A549 (cell line): ENCODE measurements at regions not wholly inside any gene's neighbourhood (a gene's known extent, or its start where the extent isn't known, plus 50 kb on each side); places are given as distances from the start of the nearest gene placed in this dataset.

Experiments used
- ATAC-seq, 2 experiments: fragments of 200-7000 bp in 1 of 2; fragments of >200 bp in 1 of 2; cut with Nextera tagmentation in 1 of 2; cut with Tn5 transposase in 1 of 2; 3 replicates each; pipeline versions ENCODE4 v1.8.0 to v1.9.1; 2018 to 2020; ENCODE audit warnings: mild to moderate bottlenecking in 1 of 2, moderate library complexity in 1 of 2
- CTCF ChIA-PET: fragments of 300-600 bp; sonication (Branson Sonifier 250); formaldehyde crosslinking; extraction: SDS; loops from one replicate; lab custom pipeline; 2021; ENCODE audit warnings: antibody characterized with exemption, inconsistent platforms; lab: Yijun Ruan, JAX
- POLR2A ChIA-PET: fragments of 350-600 bp; formaldehyde crosslinking; extraction: SDS; loops from one replicate; lab custom pipeline; 2021; ENCODE audit warnings: antibody characterized with exemption, inconsistent platforms; lab: Yijun Ruan, JAX
- DNase-seq, 2 experiments: peaks; one replicate each; pipeline versions ENCODE4 v3.0.0 to v3.0.0-alpha.2; 2011 to 2016; ENCODE audit warnings: low read depth in 1 of 2, low spot score in 1 of 2
- FAIRE-seq: peaks from 2 replicates; lab custom pipeline; 2011; peaks lifted over from hg19 to GRCh38; lab: Jason Lieb, UNC
- H3K27ac ChIP-seq, 2 experiments: fragments of >200 bp; sonication (Bioruptor Twin); formaldehyde crosslinking; 3 replicates each; pipeline ENCODE4 v1.5.1; 2016 to 2017
- H3K4me1 ChIP-seq: fragments of >200 bp; sonication (Bioruptor Twin); formaldehyde crosslinking; 3 replicates; pipeline ENCODE4 v1.6.1; 2016
- H3K4me2 ChIP-seq: fragments of >200 bp; sonication (Bioruptor Twin); formaldehyde crosslinking; 3 replicates; pipeline ENCODE4 v1.6.1; 2016
- H3K4me3 ChIP-seq: fragments of >200 bp; sonication (Bioruptor Twin); formaldehyde crosslinking; 3 replicates; pipeline ENCODE4 v1.5.1; 2016
- H3K9me3 ChIP-seq: fragments of >200 bp; sonication (Bioruptor Twin); formaldehyde crosslinking; 3 replicates; pipeline ENCODE4 v1.6.1; 2016
- CHD2 ChIP-seq: fragments of 150-350 bp; IDR thresholded peaks from 2 replicates; pipeline ENCODE4 v1.6.1; 2014; ENCODE audit warnings: low read length; ENCODE audit not compliant: partially characterized antibody
- ESRRA ChIP-seq: fragments of 150-350 bp; IDR thresholded peaks from 2 replicates; pipeline ENCODE4 v1.6.1; 2014; ENCODE audit warnings: mild to moderate bottlenecking, low read length, borderline replicate concordance
- HEYL ChIP-seq: fragments of 250-450 bp; sonication (Bioruptor Pico); IDR thresholded peaks from 2 replicates; pipeline ENCODE4 v1.8.0; 2021; ENCODE audit warnings: mild to moderate bottlenecking, moderate library complexity
- HOXB13 ChIP-seq: fragments of 250-450 bp; sonication (Bioruptor Pico); IDR thresholded peaks from 2 replicates; pipeline ENCODE4 v1.5.0; 2020; ENCODE audit warnings: low read depth, mild to moderate bottlenecking, moderate library complexity
- JUN ChIP-seq, 2 experiments: fragments of >200 bp; sonication (Bioruptor Twin); formaldehyde crosslinking; IDR thresholded peaks; 2 replicates in 1 of 2; 3 replicates in 1 of 2; pipeline ENCODE4 v1.6.1; 2016 to 2017
- KDM5A ChIP-seq: fragments of 200-600 bp; sonication (generic); IDR thresholded peaks from 2 replicates; pipeline ENCODE4 v1.6.1; 2016; ENCODE audit warnings: antibody characterized with exemption, mild to moderate bottlenecking
- MAZ ChIP-seq: fragments of 150-350 bp; IDR thresholded peaks from 2 replicates; pipeline ENCODE4 v1.6.1; 2014; ENCODE audit warnings: antibody characterized with exemption, low read depth, low read length, borderline replicate concordance
- PHF8 ChIP-seq: fragments of 200-600 bp; sonication (generic); IDR thresholded peaks from 2 replicates; pipeline ENCODE4 v1.6.1; 2016; ENCODE audit warnings: low read depth, mild to moderate bottlenecking, antibody characterized with exemption, moderate library complexity, borderline replicate concordance
- POLR2A ChIP-seq: IDR thresholded peaks from 2 replicates; pipeline ENCODE4 v1.6.1; 2012; ENCODE audit warnings: mild to moderate bottlenecking, low read length
- RARB ChIP-seq: fragments of 250-450 bp; sonication (Bioruptor Pico); IDR thresholded peaks from 2 replicates; pipeline ENCODE4 v1.8.0; 2021; ENCODE audit warnings: mild to moderate bottlenecking, moderate library complexity
- RCOR1 ChIP-seq: fragments of 150-350 bp; IDR thresholded peaks from 2 replicates; pipeline ENCODE4 v1.6.1; 2014; ENCODE audit warnings: antibody characterized with exemption, low read length, low read depth
- RNF2 ChIP-seq: fragments of 200-600 bp; sonication (generic); IDR thresholded peaks from 2 replicates; pipeline ENCODE4 v1.6.1; 2016; ENCODE audit warnings: low read depth, mild to moderate bottlenecking, antibody characterized with exemption, moderate library complexity, borderline replicate concordance
- TFCP2L1 ChIP-seq: fragments of 250-450 bp; sonication (Bioruptor Pico); IDR thresholded peaks from 2 replicates; pipeline ENCODE4 v1.5.0; 2021; ENCODE audit warnings: mild to moderate bottlenecking
- TP53 ChIP-seq: fragments of 250-450 bp; sonication (Bioruptor Pico); IDR thresholded peaks from 2 replicates; pipeline ENCODE4 v1.5.0; 2021; ENCODE audit warnings: mild to moderate bottlenecking, moderate library complexity
- ZFP36 ChIP-seq: fragments of 450-650 bp; IDR thresholded peaks from 2 replicates; pipeline ENCODE4 v1.6.1; 2014; ENCODE audit warnings: borderline replicate concordance; ENCODE audit not compliant: partially characterized antibody
- WGBS: methylation state at CpG from one replicate; pipeline ENCODE4 v1.1.6; 2017; ENCODE audit errors: missing lambda C conversion rate; 5-methylcytosine and 5-hydroxymethylcytosine counted together
- TF ChIP-seq, protein P1 (sequence below): IDR thresholded peaks from 2 replicates; pipeline ENCODE4 v1.6.1; 2012
- TF ChIP-seq, protein P2 (sequence below): fragments of 250-450 bp; sonication (Bioruptor Pico); IDR thresholded peaks from 2 replicates; pipeline ENCODE4 v1.5.0; 2021; ENCODE audit warnings: mild to moderate bottlenecking, moderate library complexity, borderline replicate concordance
- TF ChIP-seq, protein P3 (sequence below): fragments of 200-600 bp; sonication (generic); IDR thresholded peaks from 2 replicates; pipeline ENCODE4 v1.6.1; 2016; ENCODE audit warnings: antibody characterized with exemption, mild to moderate bottlenecking, moderate library complexity
- TF ChIP-seq, protein P4 (sequence below): IDR thresholded peaks from 2 replicates; pipeline ENCODE4 v1.6.1; 2012; ENCODE audit warnings: low read depth, borderline replicate concordance
- TF ChIP-seq, protein P5 (sequence below): IDR thresholded peaks from 2 replicates; pipeline ENCODE4 v1.6.1; 2012
- TF ChIP-seq, protein P6 (sequence below): fragments of >200 bp; sonication (Bioruptor Twin); formaldehyde crosslinking; IDR thresholded peaks from 2 replicates; pipeline ENCODE4 v1.6.1; 2016

DNA sequence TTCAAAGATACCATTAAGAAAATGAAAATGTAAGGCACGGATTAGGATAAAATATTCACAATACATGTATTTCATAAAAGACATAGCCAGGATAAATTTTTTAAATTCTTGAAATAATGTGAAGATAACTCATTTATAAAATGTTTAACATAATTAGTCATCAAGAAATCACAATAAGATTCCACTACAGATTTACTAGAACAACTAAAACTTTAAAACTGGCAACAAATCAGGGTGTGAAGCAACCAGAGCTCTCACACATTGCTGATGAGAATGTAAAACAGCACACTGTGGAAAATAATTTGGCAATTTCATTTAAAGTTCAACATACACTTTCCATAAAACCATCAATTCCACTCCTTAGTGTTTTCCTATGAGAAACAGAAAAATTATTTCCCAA lies 89.6 kb upstream of the UBE2E3 start:
- no peak for ATAC-seq
- H3K4me1 ChIP-seq = peaks cover 3% of the 10 kb centered on the region; the same call in 1 of the 3 replicates
- CTCF ChIA-PET = no interaction called here
- H3K27ac ChIP-seq = no peak overlapping the region
- H3K4me3 ChIP-seq = no peak overlapping the region
- WGBS = 44% methylated on average over 1 of the region's 1 CpG
- POLR2A ChIA-PET = no interaction called here
- H3K4me2 ChIP-seq = no peak overlapping the region
- no peak for FAIRE-seq
- TF ChIP-seq POLR2A (no peak), PHF8 (no peak), TFCP2L1 (CRISPR knock-in tag) (no peak), RCOR1 (no peak), KDM5A (no peak), JUN (IDR thresholded peaks at IDR 0.05) (no peak), TP53 (no peak)
- TF ChIP-seq, protein P1, sequence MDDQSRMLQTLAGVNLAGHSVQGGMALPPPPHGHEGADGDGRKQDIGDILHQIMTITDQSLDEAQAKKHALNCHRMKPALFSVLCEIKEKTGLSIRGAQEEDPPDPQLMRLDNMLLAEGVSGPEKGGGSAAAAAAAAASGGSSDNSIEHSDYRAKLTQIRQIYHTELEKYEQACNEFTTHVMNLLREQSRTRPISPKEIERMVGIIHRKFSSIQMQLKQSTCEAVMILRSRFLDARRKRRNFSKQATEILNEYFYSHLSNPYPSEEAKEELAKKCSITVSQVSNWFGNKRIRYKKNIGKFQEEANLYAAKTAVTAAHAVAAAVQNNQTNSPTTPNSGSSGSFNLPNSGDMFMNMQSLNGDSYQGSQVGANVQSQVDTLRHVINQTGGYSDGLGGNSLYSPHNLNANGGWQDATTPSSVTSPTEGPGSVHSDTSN = no peak
- TF ChIP-seq, protein P2, sequence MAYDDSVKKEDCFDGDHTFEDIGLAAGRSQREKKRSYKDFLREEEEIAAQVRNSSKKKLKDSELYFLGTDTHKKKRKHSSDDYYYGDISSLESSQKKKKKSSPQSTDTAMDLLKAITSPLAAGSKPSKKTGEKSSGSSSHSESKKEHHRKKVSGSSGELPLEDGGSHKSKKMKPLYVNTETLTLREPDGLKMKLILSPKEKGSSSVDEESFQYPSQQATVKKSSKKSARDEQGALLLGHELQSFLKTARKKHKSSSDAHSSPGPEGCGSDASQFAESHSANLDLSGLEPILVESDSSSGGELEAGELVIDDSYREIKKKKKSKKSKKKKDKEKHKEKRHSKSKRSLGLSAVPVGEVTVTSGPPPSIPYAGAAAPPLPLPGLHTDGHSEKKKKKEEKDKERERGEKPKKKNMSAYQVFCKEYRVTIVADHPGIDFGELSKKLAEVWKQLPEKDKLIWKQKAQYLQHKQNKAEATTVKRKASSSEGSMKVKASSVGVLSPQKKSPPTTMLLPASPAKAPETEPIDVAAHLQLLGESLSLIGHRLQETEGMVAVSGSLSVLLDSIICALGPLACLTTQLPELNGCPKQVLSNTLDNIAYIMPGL (CRISPR knock-in tag) = no peak
- TF ChIP-seq, protein P3, sequence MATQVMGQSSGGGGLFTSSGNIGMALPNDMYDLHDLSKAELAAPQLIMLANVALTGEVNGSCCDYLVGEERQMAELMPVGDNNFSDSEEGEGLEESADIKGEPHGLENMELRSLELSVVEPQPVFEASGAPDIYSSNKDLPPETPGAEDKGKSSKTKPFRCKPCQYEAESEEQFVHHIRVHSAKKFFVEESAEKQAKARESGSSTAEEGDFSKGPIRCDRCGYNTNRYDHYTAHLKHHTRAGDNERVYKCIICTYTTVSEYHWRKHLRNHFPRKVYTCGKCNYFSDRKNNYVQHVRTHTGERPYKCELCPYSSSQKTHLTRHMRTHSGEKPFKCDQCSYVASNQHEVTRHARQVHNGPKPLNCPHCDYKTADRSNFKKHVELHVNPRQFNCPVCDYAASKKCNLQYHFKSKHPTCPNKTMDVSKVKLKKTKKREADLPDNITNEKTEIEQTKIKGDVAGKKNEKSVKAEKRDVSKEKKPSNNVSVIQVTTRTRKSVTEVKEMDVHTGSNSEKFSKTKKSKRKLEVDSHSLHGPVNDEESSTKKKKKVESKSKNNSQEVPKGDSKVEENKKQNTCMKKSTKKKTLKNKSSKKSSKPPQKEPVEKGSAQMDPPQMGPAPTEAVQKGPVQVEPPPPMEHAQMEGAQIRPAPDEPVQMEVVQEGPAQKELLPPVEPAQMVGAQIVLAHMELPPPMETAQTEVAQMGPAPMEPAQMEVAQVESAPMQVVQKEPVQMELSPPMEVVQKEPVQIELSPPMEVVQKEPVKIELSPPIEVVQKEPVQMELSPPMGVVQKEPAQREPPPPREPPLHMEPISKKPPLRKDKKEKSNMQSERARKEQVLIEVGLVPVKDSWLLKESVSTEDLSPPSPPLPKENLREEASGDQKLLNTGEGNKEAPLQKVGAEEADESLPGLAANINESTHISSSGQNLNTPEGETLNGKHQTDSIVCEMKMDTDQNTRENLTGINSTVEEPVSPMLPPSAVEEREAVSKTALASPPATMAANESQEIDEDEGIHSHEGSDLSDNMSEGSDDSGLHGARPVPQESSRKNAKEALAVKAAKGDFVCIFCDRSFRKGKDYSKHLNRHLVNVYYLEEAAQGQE = no peak
- TF ChIP-seq, all 56 proteins: peak for 0
- DNase-seq = no peak
- H3K9me3 ChIP-seq = no peaks in the 10 kb centered on the region

DNA sequence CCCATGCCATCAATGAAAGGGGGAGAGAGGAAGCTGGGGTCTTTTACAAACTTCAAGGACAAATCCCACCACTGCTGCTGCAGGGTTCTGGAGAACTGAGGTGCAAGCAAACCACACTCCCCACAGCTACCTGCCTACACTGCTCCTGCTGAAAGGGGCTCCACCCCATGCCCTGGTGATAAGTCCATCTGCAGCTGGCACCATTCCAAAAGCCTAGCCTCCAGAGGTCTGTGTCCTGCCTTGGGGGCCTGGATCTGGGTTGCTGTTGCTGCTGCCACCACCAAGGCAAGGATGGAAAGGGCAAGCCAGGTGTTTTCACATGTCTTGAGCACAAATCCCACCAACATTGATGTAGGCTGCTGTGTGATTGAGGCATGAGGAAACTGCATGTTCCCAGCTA lies 97.4 kb upstream of the UBE2E3 start:
- no peaks in the 10 kb centered on the region for H3K4me1 ChIP-seq
- TF ChIP-seq, protein P4, sequence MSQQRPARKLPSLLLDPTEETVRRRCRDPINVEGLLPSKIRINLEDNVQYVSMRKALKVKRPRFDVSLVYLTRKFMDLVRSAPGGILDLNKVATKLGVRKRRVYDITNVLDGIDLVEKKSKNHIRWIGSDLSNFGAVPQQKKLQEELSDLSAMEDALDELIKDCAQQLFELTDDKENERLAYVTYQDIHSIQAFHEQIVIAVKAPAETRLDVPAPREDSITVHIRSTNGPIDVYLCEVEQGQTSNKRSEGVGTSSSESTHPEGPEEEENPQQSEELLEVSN = no peak

DNA sequence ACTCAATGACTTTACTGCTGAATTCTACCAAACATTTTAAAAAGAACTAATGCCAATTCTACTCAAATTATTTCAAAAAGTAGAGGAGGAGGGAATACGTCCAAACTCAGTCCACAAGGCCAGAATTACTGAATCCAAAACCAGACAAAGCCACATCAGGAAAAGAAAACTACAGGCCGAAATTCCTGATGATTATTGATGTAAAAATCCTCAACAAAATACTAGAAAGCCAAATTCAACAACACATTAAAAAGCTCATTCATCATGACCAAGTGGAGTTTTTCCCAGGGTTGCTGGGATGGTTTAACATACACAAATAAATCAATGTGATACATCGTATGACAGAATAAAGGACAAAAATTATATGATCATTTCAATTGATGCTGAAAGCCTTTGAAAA lies 103.9 kb upstream of the UBE2E3 start:
- DNase-seq = no peak
- CTCF ChIA-PET = no interaction called here
- no peaks in the 10 kb centered on the region for H3K9me3 ChIP-seq
- no peaks in the 10 kb centered on the region for H3K4me1 ChIP-seq
- TF ChIP-seq RARB (CRISPR knock-in tag) = no peak
- TF ChIP-seq ESRRA = no peak
- no peak for TF ChIP-seq RNF2
- no peak for TF ChIP-seq MAZ
- no peak for TF ChIP-seq ZFP36
- TF ChIP-seq, protein P5, sequence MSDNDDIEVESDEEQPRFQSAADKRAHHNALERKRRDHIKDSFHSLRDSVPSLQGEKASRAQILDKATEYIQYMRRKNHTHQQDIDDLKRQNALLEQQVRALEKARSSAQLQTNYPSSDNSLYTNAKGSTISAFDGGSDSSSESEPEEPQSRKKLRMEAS = no peak
- TF ChIP-seq HOXB13 (CRISPR knock-in tag) = no peak
- no peak for TF ChIP-seq HEYL
- TF ChIP-seq CHD2 = no peak
- TF ChIP-seq, protein P1 = no peak
- TF ChIP-seq, protein P6, sequence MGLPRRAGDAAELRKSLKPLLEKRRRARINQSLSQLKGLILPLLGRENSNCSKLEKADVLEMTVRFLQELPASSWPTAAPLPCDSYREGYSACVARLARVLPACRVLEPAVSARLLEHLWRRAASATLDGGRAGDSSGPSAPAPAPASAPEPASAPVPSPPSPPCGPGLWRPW = no peak
- 48% methylated on average over 3 of the region's 3 CpGs for WGBS
- POLR2A ChIA-PET = no interaction called here
- no peak overlapping the region for H3K4me2 ChIP-seq
- no peak overlapping the region for H3K4me3 ChIP-seq
- no peak for FAIRE-seq
- no peak overlapping the region for H3K27ac ChIP-seq
- ATAC-seq = no peak

More for the DNA sequence above, 97.4 kb upstream of the UBE2E3 start:
- no peak overlapping the region for H3K27ac ChIP-seq
- ChIA-PET CTCF (no interaction called here), POLR2A (no interaction called here)
- FAIRE-seq = no peak
- no peak for ATAC-seq
- H3K9me3 ChIP-seq = no peaks in the 10 kb centered on the region
- H3K4me2 ChIP-seq = no peak overlapping the region
- DNase-seq = no peak
- no peak overlapping the region for H3K4me3 ChIP-seq
